Large intestine (tissue), 3 donors: ENCODE measurements at regions not wholly inside any gene's neighbourhood (a gene's known extent, or its start where the extent isn't known, plus 50 kb on each side); places are given as distances from the start of the nearest gene placed in this dataset.
"Not testable (repeated sequence)": the region's sequence is repeated elsewhere in the genome, so short reads cannot be mapped to it uniquely, and the experiment has no call there.

Experiments
- DNase-seq, 2 donors: peaks; one replicate each; pipeline versions ENCODE4 v3.0.0 to v3.0.0-alpha.2; 2013
- H3K27ac ChIP-seq: one replicate; pipeline ENCODE4 v1.5.1; 2013; ENCODE audit warnings: low read length
- H3K27me3 ChIP-seq: 2 replicates; pipeline ENCODE4 v1.6.1; 2013; ENCODE audit warnings: low read length; ENCODE audit not compliant: control insufficient read depth, insufficient read depth
- H3K36me3 ChIP-seq: 2 replicates; pipeline ENCODE4 v1.6.1; 2013; ENCODE audit warnings: low read length; ENCODE audit not compliant: control insufficient read depth, insufficient read depth
- H3K4me1 ChIP-seq: one replicate; pipeline ENCODE4 v1.6.1; 2013; ENCODE audit warnings: low read length; ENCODE audit not compliant: control insufficient read depth, insufficient read depth
- H3K4me3 ChIP-seq: one replicate; pipeline ENCODE4 v1.5.1; 2013; ENCODE audit warnings: low read length
- H3K9me3 ChIP-seq: one replicate; pipeline ENCODE4 v1.6.1; 2013; ENCODE audit warnings: mild to moderate bottlenecking, low read depth, low read length, moderate library complexity; ENCODE audit not compliant: control insufficient read depth
- WGBS: methylation state at CpG from one replicate; pipeline ENCODE4 v1.1.5; 2013; ENCODE audit warnings: low lambda C conversion rate; ENCODE audit not compliant: insufficient coverage; 5-methylcytosine and 5-hydroxymethylcytosine counted together

GRCh38 chr6:98380589-98380988 is 453.8 kb upstream of the POU3F2 start:
- Histone ChIP-seq H3K4me1 (no peaks in the 10 kb centered on the region), H3K4me3 (no peak overlapping the region), H3K27me3 (no peaks in the 10 kb centered on the region), H3K27ac (no peak overlapping the region), H3K36me3 (no peaks in the 10 kb centered on the region), H3K9me3 (no peaks in the 10 kb centered on the region)
- no peak for DNase-seq
- WGBS, result 100% methylated on average over 1 of the region's 3 CpGs

GRCh38 chr6:98382246-98382645 is 452.1 kb upstream of the POU3F2 start:
- no CpG with 5 or more reads among the region's 3 CpGs for WGBS
- H3K9me3 ChIP-seq, result no peaks in the 10 kb centered on the region
- no peak overlapping the region for H3K27ac ChIP-seq
- no peak for DNase-seq
- no peaks in the 10 kb centered on the region for H3K36me3 ChIP-seq
- H3K4me3 ChIP-seq, result no peak overlapping the region
- no peaks in the 10 kb centered on the region for H3K4me1 ChIP-seq
- H3K27me3 ChIP-seq, result no peaks in the 10 kb centered on the region

GRCh38 chr6:98384334-98384733 is 450.0 kb upstream of the POU3F2 start:
- Histone ChIP-seq H3K9me3 (peaks cover 3% of the 10 kb centered on the region), H3K36me3 (no peaks in the 10 kb centered on the region), H3K27ac (no peak overlapping the region), H3K4me3 (no peak overlapping the region), H3K27me3 (no peaks in the 10 kb centered on the region), H3K4me1 (no peaks in the 10 kb centered on the region)
- no peak for DNase-seq
- 55% methylated on average over 4 of the region's 7 CpGs for WGBS

- Histone ChIP-seq H3K4me1 (no peaks in the 10 kb centered on the region), H3K27ac (no peak overlapping the region), H3K4me3 (no peak overlapping the region), H3K36me3 (no peaks in the 10 kb centered on the region), H3K9me3 (peaks cover 3% of the 10 kb centered on the region), H3K27me3 (no peaks in the 10 kb centered on the region)
- no peak for DNase-seq
- no CpG with 5 or more reads among the region's 6 CpGs for WGBS
Observed at GRCh38 chr6:98384801-98385200, 449.6 kb upstream of the POU3F2 start.

- no peaks in the 10 kb centered on the region for H3K27me3 ChIP-seq
- no peaks in the 10 kb centered on the region for H3K4me1 ChIP-seq
- H3K9me3 ChIP-seq, result no peaks in the 10 kb centered on the region
- no peaks in the 10 kb centered on the region for H3K36me3 ChIP-seq
- no peak overlapping the region for H3K4me3 ChIP-seq
- WGBS, result 86% methylated on average over 1 of the region's 1 CpG
- DNase-seq, result no peak
- no peak overlapping the region for H3K27ac ChIP-seq
Observed at GRCh38 chr6:98395610-98396166, 438.7 kb upstream of the POU3F2 start.

- H3K9me3 ChIP-seq, result no peaks in the 10 kb centered on the region
- H3K27me3 ChIP-seq, result no peaks in the 10 kb centered on the region
- DNase-seq, result no peak
- no peaks in the 10 kb centered on the region for H3K4me1 ChIP-seq
- WGBS, result 40% methylated on average over 1 of the region's 2 CpGs
- H3K4me3 ChIP-seq, result no peak overlapping the region
- no peaks in the 10 kb centered on the region for H3K36me3 ChIP-seq
- H3K27ac ChIP-seq, result no peak overlapping the region
Observed at GRCh38 chr6:98416027-98416426, 418.3 kb upstream of the POU3F2 start.

- H3K4me1 ChIP-seq, H3K9me3 ChIP-seq, DNase-seq, H3K4me3 ChIP-seq, H3K27me3 ChIP-seq, H3K27ac ChIP-seq, H3K36me3 ChIP-seq: not testable (repeated sequence)
- no CpG with 5 or more reads among the region's 30 CpGs for WGBS
Observed at GRCh38 chr6:98416497-98417158, 417.7 kb upstream of the POU3F2 start.

- H3K36me3 ChIP-seq, result no peaks in the 10 kb centered on the region
- H3K27ac ChIP-seq, result no peak overlapping the region
- DNase-seq, result no peak
- H3K9me3 ChIP-seq, result no peaks in the 10 kb centered on the region
- H3K4me3 ChIP-seq, result no peak overlapping the region
- no peaks in the 10 kb centered on the region for H3K27me3 ChIP-seq
- H3K4me1 ChIP-seq, result no peaks in the 10 kb centered on the region
- no CpG with 5 or more reads among the region's 3 CpGs for WGBS
Observed at GRCh38 chr6:98433325-98434056, 400.9 kb upstream of the POU3F2 start.

- H3K36me3 ChIP-seq, result no peaks in the 10 kb centered on the region
- no peaks in the 10 kb centered on the region for H3K4me1 ChIP-seq
- WGBS, result 80% methylated on average over 1 of the region's 1 CpG
- H3K27me3 ChIP-seq, result no peaks in the 10 kb centered on the region
- DNase-seq, result peak in 1 of 2 donors; percentile 2
- no peak overlapping the region for H3K27ac ChIP-seq
- H3K9me3 ChIP-seq, result no peaks in the 10 kb centered on the region
- H3K4me3 ChIP-seq, result no peak overlapping the region
Observed at GRCh38 chr6:98443633-98444032, 390.7 kb upstream of the POU3F2 start.

GRCh38 chr6:98452685-98453084 is 381.7 kb upstream of the POU3F2 start:
- Histone ChIP-seq H3K36me3 (no peaks in the 10 kb centered on the region), H3K27ac (no peak overlapping the region), H3K4me3 (no peak overlapping the region), H3K4me1 (no peaks in the 10 kb centered on the region), H3K9me3 (no peaks in the 10 kb centered on the region), H3K27me3 (no peaks in the 10 kb centered on the region)
- DNase-seq, result no peak
- WGBS, result 63% methylated on average over 2 of the region's 2 CpGs
